ENCODE measurements at regions not wholly inside any gene's neighbourhood (a gene's known extent, or its start where the extent isn't known, plus 50 kb on each side); places are given as distances from the start of the nearest gene placed in this dataset.

GRCh38 chr2:52874466-52875106 lies 893.0 kb upstream of the CHAC2 start:
- H3K4me3 ChIP-seq (ENCODE audit: low read depth, low read length), result no peak overlapping the region
- TF ChIP-seq CTCF (IDR thresholded peaks at IDR 0.05; ENCODE audit: low read depth, low read length), result no peak

- no peak for TF ChIP-seq CTCF (IDR thresholded peaks at IDR 0.05; ENCODE audit: low read depth, low read length)
- no peak overlapping the region for H3K4me3 ChIP-seq (ENCODE audit: low read depth, low read length)
Measured at GRCh38 chr2:52862801-52863200, 904.8 kb upstream of the CHAC2 start.

GRCh38 chr2:52861596-52861995 lies 906.0 kb upstream of the CHAC2 start:
- no peak for TF ChIP-seq CTCF (IDR thresholded peaks at IDR 0.05; ENCODE audit: low read depth, low read length)
- H3K4me3 ChIP-seq (ENCODE audit: low read depth, low read length), result no peak overlapping the region

GRCh38 chr2:52859065-52859464 lies 908.5 kb upstream of the CHAC2 start:
- no peak for TF ChIP-seq CTCF (IDR thresholded peaks at IDR 0.05; ENCODE audit: low read depth, low read length)
- no peak overlapping the region for H3K4me3 ChIP-seq (ENCODE audit: low read depth, low read length)

GRCh38 chr2:52857722-52858121 lies 909.9 kb upstream of the CHAC2 start:
- TF ChIP-seq CTCF (IDR thresholded peaks at IDR 0.05; ENCODE audit: low read depth, low read length), result no peak
- no peak overlapping the region for H3K4me3 ChIP-seq (ENCODE audit: low read depth, low read length)

- no peak for TF ChIP-seq CTCF (IDR thresholded peaks at IDR 0.05; ENCODE audit: low read depth, low read length)
- H3K4me3 ChIP-seq (ENCODE audit: low read depth, low read length), result no peak overlapping the region
Measured at GRCh38 chr2:52852006-52852405, 915.6 kb upstream of the CHAC2 start.

DNA sequence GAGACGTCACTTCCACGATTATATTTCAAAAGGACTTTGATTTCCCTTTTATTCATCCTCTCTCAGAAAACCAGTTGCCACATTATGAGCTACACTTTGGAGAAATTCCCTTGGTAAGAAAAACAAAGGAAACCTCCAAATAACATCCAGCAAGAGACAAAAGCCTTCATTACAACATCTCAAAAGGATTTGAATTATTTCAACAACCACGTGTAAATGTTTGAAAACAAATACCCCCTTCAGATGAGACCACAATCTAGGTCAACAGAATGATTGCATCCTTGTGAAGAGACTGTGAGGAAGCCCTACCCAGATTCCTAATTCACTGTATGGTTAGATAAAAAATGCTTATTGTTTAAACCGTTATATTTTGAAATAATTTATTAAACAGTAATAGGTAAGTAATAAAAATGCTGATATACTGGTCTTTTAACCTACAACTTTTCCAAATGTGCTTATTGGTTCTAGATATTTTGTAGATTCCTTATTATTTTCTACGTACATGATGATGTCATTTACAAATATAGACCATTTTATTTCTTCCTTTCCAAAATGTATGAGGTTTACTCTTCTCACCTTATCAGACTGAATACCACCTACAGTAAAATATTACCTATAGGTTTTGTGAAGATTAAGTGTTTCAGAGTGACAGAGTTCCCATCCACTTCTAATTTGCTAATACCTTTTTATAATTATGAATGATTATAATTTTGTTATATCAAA lies 922.7 kb upstream of the CHAC2 start:
- H3K4me3 ChIP-seq (ENCODE audit: low read depth, low read length), result no peak overlapping the region
- TF ChIP-seq CTCF (IDR thresholded peaks at IDR 0.05; ENCODE audit: low read depth, low read length), result no peak
